DOHH2 (cell line): ENCODE measurements at regions not wholly inside any gene's neighbourhood (a gene's known extent, or its start where the extent isn't known, plus 50 kb on each side); places are given as distances from the start of the nearest gene placed in this dataset.

Source experiments
- H3F3A ChIP-seq: fragments of 200-600 bp; sonication (generic), shearing (Covaris generic); 2 replicates; pipeline ENCODE4 v1.6.0; 2016; ENCODE audit warnings: antibody characterized with exemption, mild to moderate bottlenecking; ENCODE audit not compliant: control insufficient read depth, insufficient read depth
- H3K27ac ChIP-seq: fragments of 200-600 bp; sonication (generic); 2 replicates; pipeline ENCODE4 v1.5.1; 2014; ENCODE audit warnings: low read depth, mild to moderate bottlenecking, low read length, moderate library complexity
- H3K27me3 ChIP-seq: fragments of 200-600 bp; sonication (generic); 2 replicates; pipeline ENCODE4 v1.6.1; 2014; ENCODE audit warnings: mild to moderate bottlenecking, low read length, mixed read lengths; ENCODE audit not compliant: control insufficient read depth
- H3K36me3 ChIP-seq: fragments of 200-600 bp; sonication (generic); 2 replicates; pipeline ENCODE4 v1.6.1; 2014; ENCODE audit warnings: mild to moderate bottlenecking, low read length, moderate library complexity, mixed read lengths; ENCODE audit not compliant: control insufficient read depth
- H3K4me1 ChIP-seq: fragments of 200-600 bp; sonication (generic); 2 replicates; pipeline ENCODE4 v1.6.1; 2014; ENCODE audit warnings: mild to moderate bottlenecking, low read length, mixed read lengths; ENCODE audit not compliant: control insufficient read depth
- H3K4me2 ChIP-seq: fragments of 200-600 bp; sonication (generic); 2 replicates; pipeline ENCODE4 v1.6.0; 2014; ENCODE audit warnings: mild to moderate bottlenecking, low read length, moderate library complexity
- H3K4me3 ChIP-seq: fragments of 200-600 bp; sonication (generic); 2 replicates; pipeline ENCODE4 v1.5.1; 2014; ENCODE audit warnings: mild to moderate bottlenecking, low read length, mixed read lengths
- H3K79me2 ChIP-seq: fragments of 200-600 bp; sonication (generic); 2 replicates; pipeline ENCODE4 v1.6.1; 2014; ENCODE audit warnings: mild to moderate bottlenecking, low read length, mixed read lengths; ENCODE audit not compliant: control insufficient read depth
- H3K9me2 ChIP-seq: fragments of 200-600 bp; sonication (generic); replicated peaks from 2 replicates; pipeline ENCODE4 v1.6.1; 2014; ENCODE audit warnings: mild to moderate bottlenecking, low read length, mixed read lengths; ENCODE audit not compliant: control insufficient read depth
- H3K9me3 ChIP-seq: fragments of 200-600 bp; sonication (generic); 2 replicates; pipeline ENCODE4 v1.6.1; 2014; ENCODE audit warnings: antibody characterized with exemption, low read length, mixed read lengths; ENCODE audit not compliant: control insufficient read depth, insufficient read depth
- H4K20me1 ChIP-seq: fragments of 200-600 bp; sonication (generic); 2 replicates; pipeline ENCODE4 v1.6.0; 2014; ENCODE audit warnings: low read depth, mild to moderate bottlenecking, antibody characterized with exemption, low read length, moderate library complexity; ENCODE audit not compliant: control insufficient read depth, insufficient read depth
- EZH2phosphoT487 ChIP-seq: fragments of 200-600 bp; sonication (generic); IDR thresholded peaks from 2 replicates; pipeline ENCODE4 v1.6.1; 2017; ENCODE audit warnings: borderline replicate concordance, mild to moderate bottlenecking, antibody characterized with exemption, low read length, moderate library complexity, mixed read lengths
- TF ChIP-seq, protein P1 (sequence below): fragments of 200-600 bp; sonication (generic); IDR thresholded peaks from one replicate; pipeline ENCODE4 v1.5.1; 2014; ENCODE audit warnings: antibody characterized with exemption, mild to moderate bottlenecking, low read depth, low read length; ENCODE audit not compliant: poor library complexity, severe bottlenecking

DNA sequence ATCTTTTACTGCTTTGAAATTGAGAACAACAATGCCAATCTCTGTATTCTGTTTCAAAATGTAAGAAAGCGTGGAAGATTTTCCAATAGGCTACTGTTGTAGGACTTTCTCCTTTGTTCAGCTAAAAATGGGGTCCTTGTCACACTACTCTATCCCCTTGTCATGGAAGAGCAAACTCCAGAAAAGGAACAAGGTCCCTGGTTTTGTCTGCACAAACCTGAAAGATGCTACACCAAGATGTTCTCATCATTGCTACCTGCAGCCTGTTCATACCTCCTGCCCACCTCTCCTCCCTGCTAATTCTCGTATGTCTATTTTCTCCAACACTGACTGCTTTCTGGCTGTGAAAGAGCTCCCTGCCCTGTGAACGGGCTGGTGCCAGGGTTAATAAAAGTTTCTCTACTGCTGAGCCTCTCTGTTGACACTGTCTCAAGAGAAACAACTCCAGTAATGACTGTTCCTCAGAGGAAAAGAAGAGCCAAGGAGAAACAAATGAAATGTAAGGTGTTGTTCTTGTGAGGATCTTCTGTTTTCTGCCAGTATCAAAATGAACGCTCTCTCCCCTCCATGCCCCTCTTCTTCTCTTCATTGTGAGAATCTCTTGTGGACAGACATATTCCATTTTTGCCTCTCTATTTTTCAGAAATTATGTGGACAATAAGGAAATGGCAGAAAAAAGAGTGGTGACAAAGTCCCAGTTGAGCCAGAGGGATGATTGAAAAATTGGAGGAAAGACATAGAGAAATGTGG is 287.1 kb downstream of the ADGB start:
- Histone ChIP-seq H3K9me2 (no peaks in the 10 kb centered on the region), H3K4me3 (no peak overlapping the region), H3K4me2 (no peak overlapping the region), H3K36me3 (no peaks in the 10 kb centered on the region), H4K20me1 (no peaks in the 10 kb centered on the region), H3K4me1 (no peaks in the 10 kb centered on the region), H3K9me3 (no peaks in the 10 kb centered on the region), H3K27me3 (no peaks in the 10 kb centered on the region), H3K27ac (no peak overlapping the region), H3K79me2 (no peaks in the 10 kb centered on the region), H3F3A (no peaks in the 10 kb centered on the region)
- no peak for TF ChIP-seq EZH2phosphoT487
- TF ChIP-seq, protein P1, sequence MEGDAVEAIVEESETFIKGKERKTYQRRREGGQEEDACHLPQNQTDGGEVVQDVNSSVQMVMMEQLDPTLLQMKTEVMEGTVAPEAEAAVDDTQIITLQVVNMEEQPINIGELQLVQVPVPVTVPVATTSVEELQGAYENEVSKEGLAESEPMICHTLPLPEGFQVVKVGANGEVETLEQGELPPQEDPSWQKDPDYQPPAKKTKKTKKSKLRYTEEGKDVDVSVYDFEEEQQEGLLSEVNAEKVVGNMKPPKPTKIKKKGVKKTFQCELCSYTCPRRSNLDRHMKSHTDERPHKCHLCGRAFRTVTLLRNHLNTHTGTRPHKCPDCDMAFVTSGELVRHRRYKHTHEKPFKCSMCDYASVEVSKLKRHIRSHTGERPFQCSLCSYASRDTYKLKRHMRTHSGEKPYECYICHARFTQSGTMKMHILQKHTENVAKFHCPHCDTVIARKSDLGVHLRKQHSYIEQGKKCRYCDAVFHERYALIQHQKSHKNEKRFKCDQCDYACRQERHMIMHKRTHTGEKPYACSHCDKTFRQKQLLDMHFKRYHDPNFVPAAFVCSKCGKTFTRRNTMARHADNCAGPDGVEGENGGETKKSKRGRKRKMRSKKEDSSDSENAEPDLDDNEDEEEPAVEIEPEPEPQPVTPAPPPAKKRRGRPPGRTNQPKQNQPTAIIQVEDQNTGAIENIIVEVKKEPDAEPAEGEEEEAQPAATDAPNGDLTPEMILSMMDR = no peak

DNA sequence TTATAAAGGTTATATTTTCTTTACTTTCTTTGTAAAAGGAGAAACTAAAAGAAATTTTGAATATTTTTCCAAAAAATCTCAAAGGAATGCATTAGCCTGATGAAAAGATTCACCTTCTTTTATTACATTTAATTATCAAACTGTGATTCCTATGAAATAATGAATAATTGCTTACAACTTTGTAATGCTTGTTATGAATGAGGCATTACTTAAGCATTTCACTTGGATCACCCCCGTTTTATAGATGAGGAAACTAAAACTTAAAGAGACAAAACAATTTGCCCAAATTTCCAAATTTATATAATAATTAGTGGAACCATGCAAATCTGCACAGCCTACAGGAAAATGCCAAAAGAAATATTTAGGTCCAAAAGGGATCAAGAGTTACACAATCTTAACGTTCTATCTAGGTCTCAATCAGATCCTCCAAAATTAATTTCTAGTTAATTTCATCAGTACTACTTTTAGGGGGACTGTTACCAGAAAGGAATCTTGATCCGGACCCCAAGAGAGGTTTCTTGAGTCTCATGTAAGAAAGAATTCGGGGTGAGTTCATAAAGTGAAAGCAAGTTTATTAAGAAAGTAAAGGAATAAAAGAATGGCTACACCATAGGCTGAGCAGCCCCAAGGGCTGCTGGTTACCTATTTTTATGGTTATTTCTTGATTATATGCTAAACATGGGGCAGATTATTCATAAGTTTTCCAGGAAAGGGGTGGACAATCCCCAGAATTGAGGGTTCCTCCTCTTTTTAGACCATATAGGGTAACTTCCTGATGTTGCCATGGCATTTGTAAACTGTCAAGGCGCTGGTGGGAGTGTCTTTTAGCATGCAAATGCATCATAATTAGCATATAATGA is 288.0 kb downstream of the ADGB start:
- no peaks in the 10 kb centered on the region for H3K79me2 ChIP-seq
- no peak for TF ChIP-seq EZH2phosphoT487
- TF ChIP-seq, protein P1 = no peak
- H3K27ac ChIP-seq = no peak overlapping the region
- no peaks in the 10 kb centered on the region for H3K9me2 ChIP-seq
- H3K27me3 ChIP-seq = no peaks in the 10 kb centered on the region
- H3K4me3 ChIP-seq = no peak overlapping the region
- no peaks in the 10 kb centered on the region for H3K9me3 ChIP-seq
- H3K4me2 ChIP-seq = no peak overlapping the region
- no peaks in the 10 kb centered on the region for H3K36me3 ChIP-seq
- H3K4me1 ChIP-seq = no peaks in the 10 kb centered on the region
- no peaks in the 10 kb centered on the region for H3F3A ChIP-seq
- H4K20me1 ChIP-seq = no peaks in the 10 kb centered on the region

DNA sequence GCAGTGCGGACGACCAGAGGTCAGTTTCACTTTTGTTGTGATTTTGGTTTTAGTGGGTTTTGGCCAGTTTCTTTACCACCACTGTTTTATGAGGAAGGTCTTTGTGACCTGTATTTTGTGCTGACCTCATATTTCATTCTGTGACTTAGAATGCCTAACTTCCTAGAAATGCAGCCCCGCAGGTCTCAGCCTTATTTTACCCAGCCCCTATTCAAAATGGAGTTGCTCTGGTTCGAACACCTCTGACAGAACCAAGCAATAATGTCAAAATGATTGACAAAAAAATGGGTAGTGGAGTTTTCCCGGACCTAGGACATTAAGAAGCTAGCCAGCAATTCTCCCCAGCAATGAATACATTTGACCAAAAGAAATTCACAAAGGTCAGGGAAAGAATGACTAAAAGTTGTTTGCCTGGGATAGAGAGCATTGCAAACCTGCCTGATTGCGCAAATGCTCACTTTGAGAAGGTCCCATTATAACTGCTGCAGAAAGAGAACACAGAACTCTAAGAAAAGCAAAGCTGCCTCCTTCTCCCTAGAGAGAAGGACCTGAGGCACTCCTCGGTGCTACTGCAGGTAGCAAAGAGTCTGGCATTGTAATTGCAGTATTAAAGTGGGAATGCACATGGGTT is 288.8 kb downstream of the ADGB start:
- H3K27me3 ChIP-seq = no peaks in the 10 kb centered on the region
- no peaks in the 10 kb centered on the region for H3K4me1 ChIP-seq
- H3K79me2 ChIP-seq = no peaks in the 10 kb centered on the region
- H3F3A ChIP-seq = no peaks in the 10 kb centered on the region
- H3K9me3 ChIP-seq = no peaks in the 10 kb centered on the region
- no peaks in the 10 kb centered on the region for H4K20me1 ChIP-seq
- H3K27ac ChIP-seq = no peak overlapping the region
- no peaks in the 10 kb centered on the region for H3K9me2 ChIP-seq
- no peak overlapping the region for H3K4me3 ChIP-seq
- no peak for TF ChIP-seq EZH2phosphoT487
- TF ChIP-seq, protein P1 = no peak
- H3K36me3 ChIP-seq = no peaks in the 10 kb centered on the region
- no peak overlapping the region for H3K4me2 ChIP-seq
